Vagina (tissue), 2 donors: ENCODE measurements at regions not wholly inside any gene's neighbourhood (a gene's known extent, or its start where the extent isn't known, plus 50 kb on each side); places are given as distances from the start of the nearest gene placed in this dataset.

Experiments
- POLR2A ChIP-seq, 2 donors: fragments of 450-650 bp; IDR thresholded peaks; one replicate each; pipeline ENCODE4 v1.6.1; 2017; ENCODE audit warnings: antibody characterized with exemption in 2 of 2, mild to moderate bottlenecking in 2 of 2, moderate library complexity in 2 of 2
- TF ChIP-seq, protein P1 (sequence below), 3 experiments: fragments of 450-650 bp in 2 of 3; fragments of 200-600 bp in 1 of 3; sonication (generic) in 1 of 3; IDR thresholded peaks; one replicate each; pipeline ENCODE4 v1.5.1; 2017 to 2019; ENCODE audit warnings: antibody characterized with exemption in 3 of 3, mild to moderate bottlenecking in 2 of 3, moderate library complexity in 2 of 3

- no peak for TF ChIP-seq POLR2A (IDR thresholded peaks at IDR 0.05)
- TF ChIP-seq, protein P1, sequence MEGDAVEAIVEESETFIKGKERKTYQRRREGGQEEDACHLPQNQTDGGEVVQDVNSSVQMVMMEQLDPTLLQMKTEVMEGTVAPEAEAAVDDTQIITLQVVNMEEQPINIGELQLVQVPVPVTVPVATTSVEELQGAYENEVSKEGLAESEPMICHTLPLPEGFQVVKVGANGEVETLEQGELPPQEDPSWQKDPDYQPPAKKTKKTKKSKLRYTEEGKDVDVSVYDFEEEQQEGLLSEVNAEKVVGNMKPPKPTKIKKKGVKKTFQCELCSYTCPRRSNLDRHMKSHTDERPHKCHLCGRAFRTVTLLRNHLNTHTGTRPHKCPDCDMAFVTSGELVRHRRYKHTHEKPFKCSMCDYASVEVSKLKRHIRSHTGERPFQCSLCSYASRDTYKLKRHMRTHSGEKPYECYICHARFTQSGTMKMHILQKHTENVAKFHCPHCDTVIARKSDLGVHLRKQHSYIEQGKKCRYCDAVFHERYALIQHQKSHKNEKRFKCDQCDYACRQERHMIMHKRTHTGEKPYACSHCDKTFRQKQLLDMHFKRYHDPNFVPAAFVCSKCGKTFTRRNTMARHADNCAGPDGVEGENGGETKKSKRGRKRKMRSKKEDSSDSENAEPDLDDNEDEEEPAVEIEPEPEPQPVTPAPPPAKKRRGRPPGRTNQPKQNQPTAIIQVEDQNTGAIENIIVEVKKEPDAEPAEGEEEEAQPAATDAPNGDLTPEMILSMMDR (IDR thresholded peaks at IDR 0.05): no peak
Observed at GRCh38 chr4:96228463-96228862, 388.6 kb downstream of the PDHA2 start.
